Nephron (organoid): ENCODE measurements at regions not wholly inside any gene's neighbourhood (a gene's known extent, or its start where the extent isn't known, plus 50 kb on each side); places are given as distances from the start of the nearest gene placed in this dataset.
"Not testable (repeated sequence)": the region's sequence is repeated elsewhere in the genome, so short reads cannot be mapped to it uniquely, and the experiment has no call there.

ENCODE experiments used
- H3K27ac Mint-ChIP-seq, 3 experiments: 2 replicates each; pipeline ENCODE4 v1.8.0; 2020; ENCODE audit warnings: mixed read lengths in 3 of 3, mild to moderate bottlenecking in 2 of 3, moderate library complexity in 1 of 3
- H3K27me3 Mint-ChIP-seq: 2 replicates; pipeline ENCODE4 v1.8.0; 2021; ENCODE audit warnings: low read depth, mild to moderate bottlenecking, moderate library complexity, mixed read lengths
- H3K36me3 Mint-ChIP-seq: 2 replicates; pipeline ENCODE4 v1.8.0; 2020; ENCODE audit warnings: low read depth, mixed read lengths
- H3K4me1 Mint-ChIP-seq: 2 replicates; pipeline ENCODE4 v1.8.0; 2020; ENCODE audit warnings: mixed read lengths
- H3K4me3 Mint-ChIP-seq, 3 experiments: 2 replicates each; pipeline ENCODE4 v1.8.0; 2020; ENCODE audit warnings: mild to moderate bottlenecking in 3 of 3, mixed read lengths in 3 of 3, moderate library complexity in 2 of 3
- H3K9me3 Mint-ChIP-seq: 2 replicates; pipeline ENCODE4 v1.8.0; 2020; ENCODE audit warnings: mixed read lengths
- TF ChIP-seq, protein P1 (sequence below), 3 experiments: fragments of 200-600 bp; sonication (generic); IDR thresholded peaks; one replicate each; pipeline ENCODE4 v1.5.0; 2021; ENCODE audit warnings: antibody characterized with exemption in 3 of 3; ENCODE audit not compliant: unreplicated experiment in 3 of 3

- peaks cover 34% of the 10 kb centered on the region for H3K4me1 Mint-ChIP-seq
- H3K27me3 Mint-ChIP-seq, result peaks cover 8% of the 10 kb centered on the region
- H3K27ac Mint-ChIP-seq, result peak overlapping the region in 1 of 3 experiments; percentile 55
- TF ChIP-seq, protein P1, sequence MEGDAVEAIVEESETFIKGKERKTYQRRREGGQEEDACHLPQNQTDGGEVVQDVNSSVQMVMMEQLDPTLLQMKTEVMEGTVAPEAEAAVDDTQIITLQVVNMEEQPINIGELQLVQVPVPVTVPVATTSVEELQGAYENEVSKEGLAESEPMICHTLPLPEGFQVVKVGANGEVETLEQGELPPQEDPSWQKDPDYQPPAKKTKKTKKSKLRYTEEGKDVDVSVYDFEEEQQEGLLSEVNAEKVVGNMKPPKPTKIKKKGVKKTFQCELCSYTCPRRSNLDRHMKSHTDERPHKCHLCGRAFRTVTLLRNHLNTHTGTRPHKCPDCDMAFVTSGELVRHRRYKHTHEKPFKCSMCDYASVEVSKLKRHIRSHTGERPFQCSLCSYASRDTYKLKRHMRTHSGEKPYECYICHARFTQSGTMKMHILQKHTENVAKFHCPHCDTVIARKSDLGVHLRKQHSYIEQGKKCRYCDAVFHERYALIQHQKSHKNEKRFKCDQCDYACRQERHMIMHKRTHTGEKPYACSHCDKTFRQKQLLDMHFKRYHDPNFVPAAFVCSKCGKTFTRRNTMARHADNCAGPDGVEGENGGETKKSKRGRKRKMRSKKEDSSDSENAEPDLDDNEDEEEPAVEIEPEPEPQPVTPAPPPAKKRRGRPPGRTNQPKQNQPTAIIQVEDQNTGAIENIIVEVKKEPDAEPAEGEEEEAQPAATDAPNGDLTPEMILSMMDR (IDR thresholded peaks at IDR 0.05; ENCODE audit: unreplicated experiment in 3 of 3), result no peak
- no peak overlapping the region for H3K4me3 Mint-ChIP-seq
- H3K36me3 Mint-ChIP-seq, result no peaks in the 10 kb centered on the region
- H3K9me3 Mint-ChIP-seq, result no peaks in the 10 kb centered on the region
These were observed 86.7 kb upstream of the USP24 start for GRCh38 chr1:55301912-55302311.

DNA sequence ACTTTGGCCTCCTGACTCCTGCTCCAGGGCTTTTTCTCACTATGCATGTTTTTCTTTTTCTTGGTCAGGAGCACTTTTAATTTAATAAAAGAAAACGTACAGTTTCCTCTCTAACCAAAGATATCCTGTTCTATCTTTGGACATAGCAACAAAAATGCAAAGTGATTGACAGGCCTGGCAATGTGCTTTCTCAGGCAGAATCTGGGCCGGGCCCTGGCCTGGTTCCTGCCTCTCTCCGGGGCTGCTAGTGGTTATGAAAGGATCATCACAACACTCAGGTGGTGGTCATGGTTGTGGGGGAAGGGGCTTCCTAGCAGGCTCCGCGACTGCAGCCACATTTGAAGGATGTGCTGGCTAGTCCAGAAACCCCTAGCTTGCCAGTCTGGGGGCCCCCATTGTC is 85.8 kb upstream of the USP24 start:
- Mint-ChIP-seq H3K27me3 (peaks cover 12% of the 10 kb centered on the region), H3K4me1 (peaks cover 34% of the 10 kb centered on the region), H3K9me3 (no peaks in the 10 kb centered on the region), H3K27ac (no peak overlapping the region), H3K36me3 (peaks cover under 1% of the 10 kb centered on the region), H3K4me3 (no peak overlapping the region)
- TF ChIP-seq, protein P1 (IDR thresholded peaks at IDR 0.05; ENCODE audit: unreplicated experiment in 3 of 3), result no peak

DNA sequence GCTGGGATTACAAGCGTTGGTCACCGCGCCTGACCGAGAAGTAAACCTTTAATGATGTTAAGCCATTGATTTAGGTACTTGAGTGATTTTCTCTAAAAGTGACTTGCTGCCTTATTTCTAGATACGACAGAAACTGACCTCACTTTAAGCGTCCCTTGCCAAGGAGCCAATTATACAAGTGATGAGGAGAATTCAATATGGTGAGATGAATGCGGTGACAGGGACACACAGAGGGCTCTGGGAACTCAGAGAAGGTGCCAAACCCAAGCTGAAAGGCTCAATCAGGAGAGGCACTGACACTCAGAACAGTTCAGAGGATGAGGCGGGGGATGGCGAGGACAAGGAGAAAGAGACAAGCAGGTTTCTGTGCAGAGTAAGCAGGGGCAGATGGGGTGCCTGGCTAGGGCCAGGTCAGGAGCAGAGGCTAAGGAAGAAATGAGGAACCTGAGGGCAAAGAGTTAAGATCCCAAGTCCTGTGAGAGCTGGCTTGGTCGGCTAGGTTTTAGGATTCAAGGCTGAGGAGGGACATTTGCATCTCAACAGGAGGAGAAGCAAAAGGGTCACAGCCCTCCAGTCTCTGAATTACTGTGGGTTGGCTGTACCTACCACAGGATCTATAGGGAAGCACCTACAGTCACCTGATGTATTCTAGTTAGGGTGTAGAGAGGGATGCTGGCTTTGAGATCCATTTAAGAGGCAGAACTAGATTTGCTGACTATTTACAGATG is 83.2 kb upstream of the USP24 start:
- Mint-ChIP-seq H3K4me1 (peaks cover 15% of the 10 kb centered on the region), H3K36me3 (peaks cover 7% of the 10 kb centered on the region), H3K27me3 (peaks cover 13% of the 10 kb centered on the region), H3K9me3 (peaks cover 12% of the 10 kb centered on the region), H3K4me3 (no peak overlapping the region), H3K27ac (no peak overlapping the region)
- TF ChIP-seq, protein P1 (IDR thresholded peaks at IDR 0.05; ENCODE audit: unreplicated experiment in 3 of 3), result no peak

- peaks cover 14% of the 10 kb centered on the region for H3K27me3 Mint-ChIP-seq
- H3K36me3 Mint-ChIP-seq, H3K4me3 Mint-ChIP-seq, H3K4me1 Mint-ChIP-seq, H3K27ac Mint-ChIP-seq: not testable (repeated sequence)
- peaks cover 13% of the 10 kb centered on the region for H3K9me3 Mint-ChIP-seq
These were observed 81.1 kb upstream of the USP24 start for GRCh38 chr1:55296247-55296646.

- H3K27ac Mint-ChIP-seq, result no peak overlapping the region
- H3K4me3 Mint-ChIP-seq, result no peak overlapping the region
- H3K4me1 Mint-ChIP-seq, result peaks cover 6% of the 10 kb centered on the region
- peaks cover 9% of the 10 kb centered on the region for H3K27me3 Mint-ChIP-seq
- TF ChIP-seq, protein P1 (IDR thresholded peaks at IDR 0.05; ENCODE audit: unreplicated experiment in 3 of 3), result no peak
- peaks cover 6% of the 10 kb centered on the region for H3K9me3 Mint-ChIP-seq
- peaks cover under 1% of the 10 kb centered on the region for H3K36me3 Mint-ChIP-seq
These were observed 74.5 kb upstream of the USP24 start for GRCh38 chr1:55289614-55290013.

DNA sequence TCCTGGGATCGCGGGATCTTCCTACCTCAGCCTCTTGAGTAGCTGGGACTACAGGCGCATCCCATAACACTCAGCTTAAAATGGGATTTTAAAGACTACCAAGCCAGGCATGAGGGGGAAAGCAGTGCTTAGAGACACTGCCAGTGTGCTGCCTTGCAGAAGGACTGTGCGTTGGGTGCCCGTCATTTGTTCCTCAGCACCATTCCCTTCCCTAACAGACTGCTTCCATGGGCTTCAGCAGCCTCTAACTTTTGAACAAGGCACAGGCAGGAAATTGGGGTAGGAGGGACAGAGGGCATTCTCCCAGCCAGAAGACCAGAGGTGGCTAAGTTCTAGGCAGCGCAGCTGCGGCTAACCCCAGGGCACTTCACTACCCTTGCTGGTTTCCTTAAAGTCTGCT is 73.9 kb upstream of the USP24 start:
- H3K4me3 Mint-ChIP-seq, result no peak overlapping the region
- H3K27ac Mint-ChIP-seq, result no peak overlapping the region
- TF ChIP-seq, protein P1 (IDR thresholded peaks at IDR 0.05; ENCODE audit: unreplicated experiment in 3 of 3), result no peak
- no peaks in the 10 kb centered on the region for H3K36me3 Mint-ChIP-seq
- peaks cover 6% of the 10 kb centered on the region for H3K4me1 Mint-ChIP-seq
- H3K27me3 Mint-ChIP-seq, result peaks cover 10% of the 10 kb centered on the region
- peaks cover 5% of the 10 kb centered on the region for H3K9me3 Mint-ChIP-seq
